ENCODE measurements at regions not wholly inside any gene's neighbourhood (a gene's known extent, or its start where the extent isn't known, plus 50 kb on each side); places are given as distances from the start of the nearest gene placed in this dataset.

- TF ChIP-seq EZH2phosphoT487 (IDR thresholded peaks at IDR 0.05; ENCODE audit: borderline replicate concordance) (no peak), EZH2 (IDR thresholded peaks at IDR 0.05) (no peak), CTCF (IDR thresholded peaks at IDR 0.05 in 2 of 3, conservative IDR thresholded peaks at IDR 0.05 in 1 of 3; ENCODE audit: borderline replicate concordance in 1 of 3, insufficient read depth in 1 of 3, low read depth in 2 of 3, low read length in 2 of 3) (no peak), MAX (IDR thresholded peaks at IDR 0.05) (no peak), ATF3 (IDR thresholded peaks at IDR 0.05) (no peak), EGR1 (IDR thresholded peaks at IDR 0.05; ENCODE audit: low read depth) (no peak)
Measured at GRCh38 chr1:30001732-30002039, 721.7 kb downstream of the MATN1 start.

All from HCT116 (cell line).